ENCODE measurements at regions not wholly inside any gene's neighbourhood (a gene's known extent, or its start where the extent isn't known, plus 50 kb on each side); places are given as distances from the start of the nearest gene placed in this dataset.

- TF ChIP-seq CTCF (conservative IDR thresholded peaks at IDR 0.05; ENCODE audit: low read depth, low read length) (no peak), EZH2phosphoT487 (IDR thresholded peaks at IDR 0.05; ENCODE audit: borderline replicate concordance, low read length) (no peak)
Measured at GRCh38 chr13:80558074-80558473, 217.1 kb upstream of the SPRY2 start.
